PC-3 (cell line): ENCODE measurements at regions not wholly inside any gene's neighbourhood (a gene's known extent, or its start where the extent isn't known, plus 50 kb on each side); places are given as distances from the start of the nearest gene placed in this dataset.

Experiments
- ATAC-seq: fragments of 200-7000 bp; cut with Tn5 transposase; 2 replicates; pipeline ENCODE4 v1.9.1; 2020; ENCODE audit warnings: mild to moderate bottlenecking, moderate library complexity
- BruUV-seq: library from RNA; stranded (reverse); fragments of 400-500 nt; replicated peaks from 2 replicates; lab custom pipeline; 2021; lab: Mats Ljungman, UMichigan
- CTCF ChIA-PET: fragments of 300-600 bp; sonication (Branson Sonifier 250); formaldehyde crosslinking; loops from one replicate; lab custom pipeline; 2022; ENCODE audit warnings: antibody characterized with exemption; lab: Charles Lee
- POLR2A ChIA-PET: fragments of 300-600 bp; sonication (Branson Sonifier 250); formaldehyde crosslinking; loops from one replicate; lab custom pipeline; 2022; ENCODE audit warnings: antibody characterized with exemption; ENCODE audit not compliant: unreplicated experiment; lab: Charles Lee
- DNase-seq: peaks from one replicate; pipeline ENCODE4 v3.0.0-alpha.2; 2015
- H2AFZ ChIP-seq: fragments of 300-600 bp; sonication (generic); 2 replicates; pipeline ENCODE4 v1.6.0; 2016; ENCODE audit warnings: antibody characterized with exemption, low read length
- H3F3A ChIP-seq: fragments of 300-600 bp; sonication (generic); one replicate; pipeline ENCODE4 v1.6.0; 2017; ENCODE audit warnings: antibody characterized with exemption, low read length, control low read depth, mild to moderate bottlenecking; ENCODE audit not compliant: unreplicated experiment
- H3K27ac ChIP-seq: fragments of 300-600 bp; sonication (generic); 2 replicates; pipeline ENCODE4 v1.5.1; 2016; ENCODE audit warnings: mild to moderate bottlenecking, low read length
- H3K27me3 ChIP-seq: fragments of 300-600 bp; sonication (generic); 2 replicates; pipeline ENCODE4 v1.6.1; 2016; ENCODE audit warnings: low read length, mixed read lengths
- H3K36me3 ChIP-seq: fragments of 300-600 bp; sonication (generic); 2 replicates; pipeline ENCODE4 v1.6.1; 2016; ENCODE audit warnings: low read depth, mixed run types, low read length, mixed read lengths
- H3K4me1 ChIP-seq: fragments of 300-600 bp; sonication (generic); 2 replicates; pipeline ENCODE4 v1.5.1; 2016; ENCODE audit warnings: low read length; ENCODE audit not compliant: insufficient read depth
- H3K4me2 ChIP-seq: fragments of 300-600 bp; sonication (generic); 2 replicates; pipeline ENCODE4 v1.6.0; 2016; ENCODE audit warnings: low read length
- H3K4me3 ChIP-seq: fragments of 300-600 bp; sonication (generic); 2 replicates; pipeline ENCODE4 v1.5.1; 2016; ENCODE audit warnings: mild to moderate bottlenecking, low read length, mixed read lengths
- H3K79me2 ChIP-seq: fragments of 300-600 bp; sonication (generic); 2 replicates; pipeline ENCODE4 v1.6.1; 2017; ENCODE audit warnings: low read length, mixed read lengths
- H3K9ac ChIP-seq: fragments of 300-600 bp; sonication (generic); 2 replicates; pipeline ENCODE4 v1.6.0; 2016; ENCODE audit warnings: mild to moderate bottlenecking, low read length
- H3K9me2 ChIP-seq: fragments of 300-600 bp; sonication (generic); replicated peaks from 2 replicates; pipeline ENCODE4 v1.6.1; 2016; ENCODE audit warnings: mixed run types, low read length, mixed read lengths
- H3K9me3 ChIP-seq: fragments of 300-600 bp; sonication (generic); 2 replicates; pipeline ENCODE4 v1.6.1; 2016; ENCODE audit warnings: low read length, mixed read lengths
- H4K20me1 ChIP-seq: fragments of 300-600 bp; sonication (generic); 2 replicates; pipeline ENCODE4 v1.6.1; 2016; ENCODE audit warnings: low read length, mixed read lengths
- EZH2 ChIP-seq: fragments of 300-600 bp; sonication (generic); IDR thresholded peaks from one replicate; pipeline ENCODE4 v1.6.1; 2017; ENCODE audit warnings: antibody characterized with exemption, mild to moderate bottlenecking, low read length; ENCODE audit not compliant: unreplicated experiment
- EZH2phosphoT487 ChIP-seq: fragments of 300-600 bp; sonication (generic); IDR thresholded peaks from 2 replicates; pipeline ENCODE4 v1.6.1; 2018; ENCODE audit warnings: mild to moderate bottlenecking, antibody characterized with exemption, low read length, borderline replicate concordance
- intact Hi-C: fragments of 100-400 bp; cut with micrococcal nuclease; formaldehyde crosslinking; loops from 2 replicates; pipeline ENCODE4 v1.9.0; 2023
- TF ChIP-seq, protein P1 (sequence below): fragments of 300-600 bp; sonication (generic); conservative IDR thresholded peaks from 2 replicates; pipeline ENCODE4 v1.5.1; 2017; ENCODE audit warnings: antibody characterized with exemption, low read depth, mild to moderate bottlenecking, low read length

DNA sequence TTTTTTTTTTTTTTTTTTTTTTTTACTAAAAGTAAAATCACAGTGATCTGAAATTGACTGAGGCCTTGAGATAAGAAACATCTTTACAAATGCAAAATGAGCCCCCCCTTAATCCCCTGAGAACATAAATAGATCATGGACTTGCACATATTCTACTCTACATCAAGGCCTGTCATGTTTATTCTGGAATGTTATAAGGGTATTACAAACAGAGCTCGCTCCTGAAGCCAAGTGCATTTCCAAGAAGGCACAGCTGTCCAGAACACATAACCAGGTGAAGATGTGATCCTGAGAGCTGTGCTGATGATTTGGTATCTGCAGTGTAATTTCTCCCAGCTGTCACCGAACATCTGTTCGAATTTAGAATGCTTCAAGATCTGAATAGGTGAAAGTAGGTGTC, 384.5 kb downstream of the GPAT3 start:
- H3K4me1 ChIP-seq, result no peaks in the 10 kb centered on the region
- ChIA-PET CTCF (no interaction called here), POLR2A (no interaction called here)
- H3K9ac ChIP-seq, result no peak overlapping the region
- no peaks in the 10 kb centered on the region for H3K79me2 ChIP-seq
- H3K27me3 ChIP-seq, result no peaks in the 10 kb centered on the region
- no peak overlapping the region for H2AFZ ChIP-seq
- H3F3A ChIP-seq, result no peaks in the 10 kb centered on the region
- intact Hi-C loops, result no loop called here
- H3K9me3 ChIP-seq, result no peaks in the 10 kb centered on the region
- H3K27ac ChIP-seq, result no peak overlapping the region
- H4K20me1 ChIP-seq, result no peaks in the 10 kb centered on the region
- TF ChIP-seq EZH2phosphoT487, result no peak
- TF ChIP-seq, protein P1, sequence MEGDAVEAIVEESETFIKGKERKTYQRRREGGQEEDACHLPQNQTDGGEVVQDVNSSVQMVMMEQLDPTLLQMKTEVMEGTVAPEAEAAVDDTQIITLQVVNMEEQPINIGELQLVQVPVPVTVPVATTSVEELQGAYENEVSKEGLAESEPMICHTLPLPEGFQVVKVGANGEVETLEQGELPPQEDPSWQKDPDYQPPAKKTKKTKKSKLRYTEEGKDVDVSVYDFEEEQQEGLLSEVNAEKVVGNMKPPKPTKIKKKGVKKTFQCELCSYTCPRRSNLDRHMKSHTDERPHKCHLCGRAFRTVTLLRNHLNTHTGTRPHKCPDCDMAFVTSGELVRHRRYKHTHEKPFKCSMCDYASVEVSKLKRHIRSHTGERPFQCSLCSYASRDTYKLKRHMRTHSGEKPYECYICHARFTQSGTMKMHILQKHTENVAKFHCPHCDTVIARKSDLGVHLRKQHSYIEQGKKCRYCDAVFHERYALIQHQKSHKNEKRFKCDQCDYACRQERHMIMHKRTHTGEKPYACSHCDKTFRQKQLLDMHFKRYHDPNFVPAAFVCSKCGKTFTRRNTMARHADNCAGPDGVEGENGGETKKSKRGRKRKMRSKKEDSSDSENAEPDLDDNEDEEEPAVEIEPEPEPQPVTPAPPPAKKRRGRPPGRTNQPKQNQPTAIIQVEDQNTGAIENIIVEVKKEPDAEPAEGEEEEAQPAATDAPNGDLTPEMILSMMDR, result no peak
- no peak for TF ChIP-seq EZH2
- no TSS peak for BruUV-seq
- no peak overlapping the region for H3K4me3 ChIP-seq
- no peaks in the 10 kb centered on the region for H3K36me3 ChIP-seq
- H3K4me2 ChIP-seq, result no peak overlapping the region
- H3K9me2 ChIP-seq, result no peaks in the 10 kb centered on the region
- no peak for DNase-seq
- ATAC-seq, result no peak

GRCh38 chr4:83917572-83917971, 381.7 kb downstream of the GPAT3 start:
- no peaks in the 10 kb centered on the region for H3K27me3 ChIP-seq
- no peak overlapping the region for H3K4me2 ChIP-seq
- no peak for DNase-seq
- H3K27ac ChIP-seq, result no peak overlapping the region
- no peaks in the 10 kb centered on the region for H3K36me3 ChIP-seq
- POLR2A ChIA-PET, result interaction anchor here (0.6 kb wide), 1 partner anchor 380 kb away, joined by 3 read pairs; no protein-coding TSS in a partner anchor
- no peaks in the 10 kb centered on the region for H3F3A ChIP-seq
- no peaks in the 10 kb centered on the region for H3K9me2 ChIP-seq
- intact Hi-C loops, result no loop called here
- no peaks in the 10 kb centered on the region for H3K79me2 ChIP-seq
- no TSS peak for BruUV-seq
- TF ChIP-seq, protein P1, result no peak
- TF ChIP-seq EZH2phosphoT487, result no peak
- TF ChIP-seq EZH2, result no peak
- H3K9ac ChIP-seq, result no peak overlapping the region
- H3K9me3 ChIP-seq, result no peaks in the 10 kb centered on the region
- no peak for ATAC-seq
- no peak overlapping the region for H3K4me3 ChIP-seq
- H3K4me1 ChIP-seq, result no peaks in the 10 kb centered on the region
- no peak overlapping the region for H2AFZ ChIP-seq
- no peaks in the 10 kb centered on the region for H4K20me1 ChIP-seq
- CTCF ChIA-PET, result no interaction called here

DNA sequence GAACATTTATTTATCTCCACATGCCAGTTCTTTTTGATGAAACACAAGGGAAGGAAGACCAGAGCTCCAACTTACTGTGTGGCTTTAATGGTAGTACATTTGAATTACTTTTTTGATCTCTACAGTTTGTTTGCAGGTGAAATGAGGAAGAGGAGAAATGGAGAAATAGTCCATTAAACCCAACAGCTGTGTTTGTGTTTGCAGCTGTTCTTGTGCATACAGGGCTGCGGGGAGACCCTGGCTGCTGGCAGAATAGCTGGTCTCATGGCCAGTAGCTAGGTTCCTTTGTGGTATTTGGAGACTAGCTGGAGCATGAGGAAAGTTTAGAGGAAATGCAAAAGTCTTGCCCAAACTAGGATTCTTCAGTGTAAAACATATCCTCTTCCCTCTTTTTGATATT, 374.8 kb downstream of the GPAT3 start:
- POLR2A ChIA-PET, result no interaction called here
- no peak overlapping the region for H3K9ac ChIP-seq
- H2AFZ ChIP-seq, result no peak overlapping the region
- BruUV-seq, result no TSS peak
- no peak for ATAC-seq
- no peak for DNase-seq
- TF ChIP-seq, protein P1, result no peak
- intact Hi-C loops, result no loop called here
- H3K4me2 ChIP-seq, result no peak overlapping the region
- H3K36me3 ChIP-seq, result no peaks in the 10 kb centered on the region
- H3F3A ChIP-seq, result no peaks in the 10 kb centered on the region
- no peaks in the 10 kb centered on the region for H3K79me2 ChIP-seq
- no peaks in the 10 kb centered on the region for H3K9me3 ChIP-seq
- CTCF ChIA-PET, result no interaction called here
- no peak overlapping the region for H3K27ac ChIP-seq
- H3K4me1 ChIP-seq, result no peaks in the 10 kb centered on the region
- no peaks in the 10 kb centered on the region for H3K9me2 ChIP-seq
- no peaks in the 10 kb centered on the region for H4K20me1 ChIP-seq
- no peaks in the 10 kb centered on the region; the same call in 1 of the 2 replicates for H3K27me3 ChIP-seq
- H3K4me3 ChIP-seq, result no peak overlapping the region
